OCI-LY7 (cell line): ENCODE measurements at regions not wholly inside any gene's neighbourhood (a gene's known extent, or its start where the extent isn't known, plus 50 kb on each side); places are given as distances from the start of the nearest gene placed in this dataset.

Experiments used
- BruUV-seq: library from RNA; stranded (reverse); fragments of 400-500 nt; replicated peaks from 2 replicates; lab custom pipeline; 2021; lab: Mats Ljungman, UMichigan
- CTCF ChIA-PET: fragments of 300-600 bp; sonication (Branson Sonifier 250); formaldehyde crosslinking; loops from one replicate; lab custom pipeline; 2022; ENCODE audit warnings: antibody characterized with exemption; ENCODE audit not compliant: unreplicated experiment; lab: Charles Lee
- POLR2A ChIA-PET: fragments of 300-600 bp; sonication (Branson Sonifier 250); formaldehyde crosslinking; loops from one replicate; lab custom pipeline; 2022; ENCODE audit warnings: antibody characterized with exemption; lab: Charles Lee
- DNase-seq: peaks from one replicate; pipeline ENCODE4 v3.0.0-alpha.2; 2015; ENCODE audit warnings: low spot score
- H2AFZ ChIP-seq: fragments of 200-600 bp; sonication (generic), shearing (Covaris generic); 2 replicates; pipeline ENCODE4 v1.6.1; 2014; ENCODE audit warnings: mild to moderate bottlenecking, antibody characterized with exemption, low read length, moderate library complexity
- H3K27ac ChIP-seq: fragments of 200-600 bp; sonication (generic); 2 replicates; pipeline ENCODE4 v1.5.1; 2014; ENCODE audit warnings: mixed run types, low read depth, mild to moderate bottlenecking, moderate library complexity, low read length, inconsistent platforms; ENCODE audit not compliant: poor library complexity, severe bottlenecking
- H3K36me3 ChIP-seq: fragments of 200-600 bp; sonication (generic); 2 replicates; pipeline ENCODE4 v1.6.1; 2014; ENCODE audit warnings: mild to moderate bottlenecking, antibody characterized with exemption, low read length, moderate library complexity, mixed read lengths; ENCODE audit not compliant: insufficient read depth
- H3K4me1 ChIP-seq: fragments of 200-600 bp; sonication (generic); 2 replicates; pipeline ENCODE4 v1.5.1; 2014; ENCODE audit warnings: mild to moderate bottlenecking, low read length; ENCODE audit not compliant: insufficient read depth, poor library complexity, severe bottlenecking
- H3K4me2 ChIP-seq: fragments of 200-600 bp; sonication (generic); 2 replicates; pipeline ENCODE4 v1.6.1; 2014; ENCODE audit warnings: mild to moderate bottlenecking, low read length
- H3K4me3 ChIP-seq: fragments of 200-600 bp; sonication (generic); 2 replicates; pipeline ENCODE4 v1.5.1; 2014; ENCODE audit warnings: mild to moderate bottlenecking, low read depth, low read length; ENCODE audit not compliant: poor library complexity, severe bottlenecking
- H3K79me2 ChIP-seq: fragments of 200-600 bp; sonication (generic); 2 replicates; pipeline ENCODE4 v1.6.1; 2016; ENCODE audit warnings: low read depth, mild to moderate bottlenecking, low read length, moderate library complexity, mixed read lengths; ENCODE audit not compliant: insufficient read depth
- H3K9me2 ChIP-seq: fragments of 200-600 bp; sonication (generic); 2 replicates; pipeline ENCODE4 v1.6.1; 2016; ENCODE audit warnings: mild to moderate bottlenecking, low read length, mixed read lengths; ENCODE audit not compliant: insufficient read depth
- H3K9me3 ChIP-seq: fragments of 200-600 bp; sonication (generic); 2 replicates; pipeline ENCODE4 v1.6.1; 2014; ENCODE audit warnings: mild to moderate bottlenecking, mixed run types, low read length, mixed read lengths
- H4K20me1 ChIP-seq: fragments of 200-600 bp; sonication (generic); 2 replicates; pipeline ENCODE4 v1.6.1; 2014; ENCODE audit warnings: mild to moderate bottlenecking, antibody characterized with exemption, low read length, moderate library complexity, mixed read lengths; ENCODE audit not compliant: insufficient read depth
- EZH2phosphoT487 ChIP-seq: fragments of 200-600 bp; sonication (generic); IDR thresholded peaks from 2 replicates; pipeline ENCODE4 v1.6.1; 2018; ENCODE audit warnings: low read depth, borderline replicate concordance, mild to moderate bottlenecking, mixed run types, antibody characterized with exemption, low read length, moderate library complexity, mixed read lengths
- intact Hi-C: fragments of 100-400 bp; cut with micrococcal nuclease; formaldehyde crosslinking; loops from one replicate; pipeline ENCODE4 v1.10.0; 2022; ENCODE audit not compliant: unreplicated experiment
- TF ChIP-seq, protein P1 (sequence below): fragments of 200-600 bp; sonication (generic); conservative IDR thresholded peaks from 2 replicates; pipeline ENCODE4 v1.5.1; 2014; ENCODE audit warnings: mild to moderate bottlenecking, antibody characterized with exemption, low read length, moderate library complexity, mixed read lengths

GRCh38 chr2:142472382-142472781, 341.6 kb upstream of the LRP1B start:
- intact Hi-C loops = no loop called here
- Histone ChIP-seq H3K4me1 (no peaks in the 10 kb centered on the region), H4K20me1 (no peaks in the 10 kb centered on the region), H3K4me3 (no peak overlapping the region), H3K36me3 (no peaks in the 10 kb centered on the region), H3K27ac (no peak overlapping the region), H3K9me2 (no peaks in the 10 kb centered on the region), H3K9me3 (no peaks in the 10 kb centered on the region), H3K4me2 (no peak overlapping the region), H3K79me2 (no peaks in the 10 kb centered on the region), H2AFZ (no peak overlapping the region)
- ChIA-PET POLR2A (interaction anchor here (0.5 to 0.8 kb wide), 2 partner anchors 13 to 458 kb away, joined by 3 read pairs; no protein-coding TSS in a partner anchor), CTCF (no interaction called here)
- TF ChIP-seq EZH2phosphoT487 = no peak
- TF ChIP-seq, protein P1, sequence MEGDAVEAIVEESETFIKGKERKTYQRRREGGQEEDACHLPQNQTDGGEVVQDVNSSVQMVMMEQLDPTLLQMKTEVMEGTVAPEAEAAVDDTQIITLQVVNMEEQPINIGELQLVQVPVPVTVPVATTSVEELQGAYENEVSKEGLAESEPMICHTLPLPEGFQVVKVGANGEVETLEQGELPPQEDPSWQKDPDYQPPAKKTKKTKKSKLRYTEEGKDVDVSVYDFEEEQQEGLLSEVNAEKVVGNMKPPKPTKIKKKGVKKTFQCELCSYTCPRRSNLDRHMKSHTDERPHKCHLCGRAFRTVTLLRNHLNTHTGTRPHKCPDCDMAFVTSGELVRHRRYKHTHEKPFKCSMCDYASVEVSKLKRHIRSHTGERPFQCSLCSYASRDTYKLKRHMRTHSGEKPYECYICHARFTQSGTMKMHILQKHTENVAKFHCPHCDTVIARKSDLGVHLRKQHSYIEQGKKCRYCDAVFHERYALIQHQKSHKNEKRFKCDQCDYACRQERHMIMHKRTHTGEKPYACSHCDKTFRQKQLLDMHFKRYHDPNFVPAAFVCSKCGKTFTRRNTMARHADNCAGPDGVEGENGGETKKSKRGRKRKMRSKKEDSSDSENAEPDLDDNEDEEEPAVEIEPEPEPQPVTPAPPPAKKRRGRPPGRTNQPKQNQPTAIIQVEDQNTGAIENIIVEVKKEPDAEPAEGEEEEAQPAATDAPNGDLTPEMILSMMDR = no peak
- BruUV-seq = no TSS peak
- DNase-seq = no peak

DNA sequence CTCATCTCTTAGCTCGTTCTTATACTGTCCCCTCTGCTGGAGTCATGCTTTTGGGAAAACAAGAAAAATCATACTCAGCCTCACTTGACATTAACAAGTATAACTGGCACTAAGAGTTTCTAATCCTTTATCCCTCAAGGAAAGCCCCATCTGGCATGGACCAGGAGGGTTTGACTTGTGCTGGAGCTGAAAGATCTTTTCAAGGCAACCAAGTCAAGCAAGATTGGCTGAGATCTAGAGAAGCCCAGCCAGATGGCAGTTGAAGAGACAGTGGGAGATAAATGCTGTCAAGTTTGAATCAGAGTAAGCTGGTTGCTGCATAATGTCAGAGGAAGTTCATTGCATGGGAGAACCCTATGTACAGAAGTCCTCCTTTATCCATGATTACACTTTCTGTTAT, 336.5 kb upstream of the LRP1B start:
- Histone ChIP-seq H3K4me2 (no peak overlapping the region), H3K9me2 (no peaks in the 10 kb centered on the region), H3K9me3 (no peaks in the 10 kb centered on the region), H3K36me3 (no peaks in the 10 kb centered on the region), H4K20me1 (no peaks in the 10 kb centered on the region), H3K4me3 (no peak overlapping the region), H2AFZ (no peak overlapping the region), H3K4me1 (no peaks in the 10 kb centered on the region), H3K79me2 (no peaks in the 10 kb centered on the region), H3K27ac (no peak overlapping the region)
- intact Hi-C loops = no loop called here
- no peak for DNase-seq
- ChIA-PET CTCF (no interaction called here), POLR2A (interaction anchor here (0.5 to 0.8 kb wide), 2 partner anchors 40 to 51 kb away, joined by 3 to 4 read pairs; no protein-coding TSS in a partner anchor)
- no peak for TF ChIP-seq EZH2phosphoT487
- TF ChIP-seq, protein P1 = no peak
- BruUV-seq = no TSS peak

- POLR2A ChIA-PET = no interaction called here
Observed at GRCh38 chr2:142463047-142463446, 332.2 kb upstream of the LRP1B start.

More at GRCh38 chr2:142463047-142463446, 332.2 kb upstream of the LRP1B start:
- no peak overlapping the region for H3K27ac ChIP-seq
- H3K9me3 ChIP-seq = no peaks in the 10 kb centered on the region
- no peaks in the 10 kb centered on the region for H3K9me2 ChIP-seq
- H4K20me1 ChIP-seq = no peaks in the 10 kb centered on the region
- H3K36me3 ChIP-seq = no peaks in the 10 kb centered on the region
- CTCF ChIA-PET = no interaction called here
- H3K79me2 ChIP-seq = no peaks in the 10 kb centered on the region
- no peak for TF ChIP-seq EZH2phosphoT487
- TF ChIP-seq, protein P1 = no peak
- intact Hi-C loops = no loop called here
- no TSS peak for BruUV-seq
- H3K4me3 ChIP-seq = no peak overlapping the region
- H2AFZ ChIP-seq = no peak overlapping the region
- no peak for DNase-seq
- no peaks in the 10 kb centered on the region for H3K4me1 ChIP-seq
- H3K4me2 ChIP-seq = no peak overlapping the region
